Tongue (tissue), 1 donor: ENCODE measurements at regions not wholly inside any gene's neighbourhood (a gene's known extent, or its start where the extent isn't known, plus 50 kb on each side); places are given as distances from the start of the nearest gene placed in this dataset.
A peak's percentile ranks its signal among the peaks of the same experiment; 100 is the strongest.
"Not testable (repeated sequence)": the region's sequence is repeated elsewhere in the genome, so short reads cannot be mapped to it uniquely, and the experiment has no call there.

Source experiments
- DNase-seq: peaks from one replicate; pipeline ENCODE4 v3.0.0-alpha.2; 2015

- DNase-seq, result no peak
Measured at GRCh38 chr3:99586701-99587100, 51.7 kb upstream of the COL8A1 start.

- no peak for DNase-seq
Measured at GRCh38 chr3:99579965-99580364, 58.4 kb upstream of the COL8A1 start.

GRCh38 chr3:99579246-99579645 is 59.1 kb upstream of the COL8A1 start:
- DNase-seq, result no peak

- no peak for DNase-seq
Measured at GRCh38 chr3:99578339-99578970, 59.9 kb upstream of the COL8A1 start.

GRCh38 chr3:99576904-99577559 is 61.4 kb upstream of the COL8A1 start:
- DNase-seq, result no peak

GRCh38 chr3:99575683-99576082 is 62.7 kb upstream of the COL8A1 start:
- DNase-seq, result no peak

- no peak for DNase-seq
Measured at GRCh38 chr3:99570061-99570460, 68.3 kb upstream of the COL8A1 start.

GRCh38 chr3:99568663-99569335 is 69.6 kb upstream of the COL8A1 start:
- DNase-seq, result no peak

GRCh38 chr3:99565331-99565730 is 73.1 kb upstream of the COL8A1 start:
- no peak for DNase-seq

- no peak for DNase-seq
Measured at GRCh38 chr3:99562990-99563607, 75.3 kb upstream of the COL8A1 start.

GRCh38 chr3:99562138-99562537 is 76.3 kb upstream of the COL8A1 start:
- DNase-seq, result peak; percentile 17

- no peak for DNase-seq
Measured at GRCh38 chr3:99561056-99561455, 77.3 kb upstream of the COL8A1 start.

GRCh38 chr3:99559196-99559595 is 79.2 kb upstream of the COL8A1 start:
- no peak for DNase-seq

GRCh38 chr3:99555885-99556284 is 82.5 kb upstream of the COL8A1 start:
- DNase-seq, result not testable (repeated sequence)

- no peak for DNase-seq
Measured at GRCh38 chr3:99551520-99551919, 86.9 kb upstream of the COL8A1 start.

GRCh38 chr3:99549957-99550603 is 88.3 kb upstream of the COL8A1 start:
- peak; percentile 73 for DNase-seq

GRCh38 chr3:99549220-99549619 is 89.2 kb upstream of the COL8A1 start:
- no peak for DNase-seq

GRCh38 chr3:99548674-99549073 is 89.7 kb upstream of the COL8A1 start:
- DNase-seq, result no peak

- DNase-seq, result no peak
Measured at GRCh38 chr3:99545941-99546580, 92.3 kb upstream of the COL8A1 start.

- no peak for DNase-seq
Measured at GRCh38 chr3:99544786-99545281, 93.6 kb upstream of the COL8A1 start.

GRCh38 chr3:99543796-99544195 is 94.6 kb upstream of the COL8A1 start:
- DNase-seq, result no peak
